ENCODE measurements at regions not wholly inside any gene's neighbourhood (a gene's known extent, or its start where the extent isn't known, plus 50 kb on each side); places are given as distances from the start of the nearest gene placed in this dataset.

DNA sequence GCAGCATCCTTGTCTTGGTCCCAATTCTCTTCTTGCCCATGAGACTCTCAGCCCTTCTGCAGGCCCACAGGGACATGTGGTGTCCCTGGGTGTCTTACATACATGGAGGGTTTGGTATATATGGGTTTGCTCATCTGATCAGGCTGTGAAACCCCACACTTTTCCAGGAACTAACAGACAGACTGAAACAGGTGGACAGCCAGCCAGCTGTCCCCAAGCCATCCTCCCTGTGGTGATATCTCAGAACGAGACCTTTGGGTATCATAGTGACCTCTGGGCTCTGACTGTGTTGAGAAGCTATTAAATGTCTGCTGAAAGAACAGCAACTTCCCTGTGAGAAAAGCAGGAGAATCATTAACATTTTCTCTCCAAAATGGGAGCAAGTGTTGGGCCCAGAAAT lies 115.5 kb upstream of the PAXBP1 start:
- Histone ChIP-seq H3K27me3 (replicated peaks in 1 of 4; ENCODE audit: control insufficient read depth in 3 of 4, extremely low read depth in 1 of 4, insufficient read depth in 3 of 4, low read length in 3 of 4) (no peaks in the 10 kb centered on the region), H2BK120ac (replicated peaks; ENCODE audit: low read depth, low read length) (no peak overlapping the region), H3K4me2 (ENCODE audit: insufficient read depth in 1 of 2, low read depth in 2 of 2, low read length in 2 of 2) (no peak overlapping the region), H3K36me3 (ENCODE audit: control insufficient read depth in 2 of 4, insufficient read depth in 4 of 4, low read length in 3 of 4) (no peaks in the 10 kb centered on the region), H3K56ac (replicated peaks; ENCODE audit: insufficient read length, low read depth, low read length) (no peak overlapping the region), H3K23ac (ENCODE audit: insufficient read length) (no peak overlapping the region), H3K79me1 (ENCODE audit: low read depth, low read length) (no peaks in the 10 kb centered on the region), H2BK12ac (ENCODE audit: low read depth, low read length) (no peak overlapping the region), H3K4me1 (replicated peaks in 1 of 4; ENCODE audit: control insufficient read depth in 3 of 4, insufficient read depth in 4 of 4, low read length in 3 of 4) (no peaks in the 10 kb centered on the region), H2BK20ac (ENCODE audit: low read length) (no peak overlapping the region), H2AK5ac (ENCODE audit: low read depth, low read length) (no peak overlapping the region), H3K27ac (ENCODE audit: low read depth, low read length) (no peak overlapping the region), H3K9ac (replicated peaks in 1 of 4; ENCODE audit: extremely low read depth in 1 of 4, low read depth in 3 of 4, low read length in 3 of 4) (no peak overlapping the region), H4K20me1 (replicated peaks in 1 of 2; ENCODE audit: control insufficient read depth in 1 of 2, insufficient read depth in 2 of 2, low read length in 2 of 2) (no peaks in the 10 kb centered on the region), H3K79me2 (ENCODE audit: control insufficient read depth in 1 of 2, insufficient read depth in 2 of 2, low read length in 2 of 2) (no peaks in the 10 kb centered on the region), H3K9me3 (ENCODE audit: insufficient read depth in 2 of 2, low read depth in 1 of 2, low read length in 1 of 2) (no peaks in the 10 kb centered on the region), H4K8ac (ENCODE audit: extremely low read depth, insufficient read depth, low read length) (no peak overlapping the region), H2BK15ac (ENCODE audit: low read length) (no peak overlapping the region), H3K18ac (ENCODE audit: extremely low read depth, low read length) (no peak overlapping the region), H3K4ac (replicated peaks; ENCODE audit: insufficient read length, low read depth, low read length) (no peak overlapping the region), H3K14ac (ENCODE audit: insufficient read length) (no peak overlapping the region), H3K23me2 (ENCODE audit: low read depth, low read length) (no peaks in the 10 kb centered on the region; the same call in 1 of the 2 replicates), H3K4me3 (ENCODE audit: extremely low read depth in 1 of 4, insufficient read depth in 2 of 4, low read depth in 3 of 4, low read length in 4 of 4) (no peak overlapping the region), H2BK5ac (ENCODE audit: low read depth, low read length) (no peak overlapping the region), H2AFZ (ENCODE audit: low read length) (no peak overlapping the region), H4K91ac (replicated peaks; ENCODE audit: insufficient read length, low read length) (no peak overlapping the region), H4K5ac (ENCODE audit: insufficient read length, low read depth, low read length) (no peak overlapping the region)
- ChIA-PET POLR2A (ENCODE audit: partially characterized antibody) (no interaction called here), CTCF (ENCODE audit: partially characterized antibody) (interaction anchor here (1.4 to 1.7 kb wide), 2 partner anchors 11 to 107 kb away, joined by 3 to 5 read pairs; no protein-coding TSS in a partner anchor)
- no peak for DNase-seq (ENCODE audit: low read depth in 1 of 2, low spot score in 2 of 2)
- no peak for TF ChIP-seq EP300 (IDR thresholded peaks at IDR 0.05; ENCODE audit: borderline replicate concordance in 1 of 2, low read depth in 2 of 2, low read length in 2 of 2)
- TF ChIP-seq, protein P1, sequence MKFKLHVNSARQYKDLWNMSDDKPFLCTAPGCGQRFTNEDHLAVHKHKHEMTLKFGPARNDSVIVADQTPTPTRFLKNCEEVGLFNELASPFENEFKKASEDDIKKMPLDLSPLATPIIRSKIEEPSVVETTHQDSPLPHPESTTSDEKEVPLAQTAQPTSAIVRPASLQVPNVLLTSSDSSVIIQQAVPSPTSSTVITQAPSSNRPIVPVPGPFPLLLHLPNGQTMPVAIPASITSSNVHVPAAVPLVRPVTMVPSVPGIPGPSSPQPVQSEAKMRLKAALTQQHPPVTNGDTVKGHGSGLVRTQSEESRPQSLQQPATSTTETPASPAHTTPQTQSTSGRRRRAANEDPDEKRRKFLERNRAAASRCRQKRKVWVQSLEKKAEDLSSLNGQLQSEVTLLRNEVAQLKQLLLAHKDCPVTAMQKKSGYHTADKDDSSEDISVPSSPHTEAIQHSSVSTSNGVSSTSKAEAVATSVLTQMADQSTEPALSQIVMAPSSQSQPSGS (IDR thresholded peaks at IDR 0.05; ENCODE audit: low read length), result no peak
- no peak for TF ChIP-seq RXRA (IDR thresholded peaks at IDR 0.05; ENCODE audit: insufficient read depth, low read depth, low read length)
- TF ChIP-seq MAFK (IDR thresholded peaks at IDR 0.05; ENCODE audit: low read depth, low read length), result no peak
- TF ChIP-seq TCF12 (IDR thresholded peaks at IDR 0.05; ENCODE audit: low read depth, low read length), result no peak
- no peak for TF ChIP-seq RFX5 (IDR thresholded peaks at IDR 0.05; ENCODE audit: borderline replicate concordance, low read depth, low read length)
- TF ChIP-seq KDM1A (IDR thresholded peaks at IDR 0.05; ENCODE audit: borderline replicate concordance, low read length), result no peak
- no peak for TF ChIP-seq CBX8 (IDR thresholded peaks at IDR 0.05; ENCODE audit: borderline replicate concordance, low read depth, low read length)
- no peak for TF ChIP-seq TAF7 (optimal IDR thresholded peaks at IDR 0.05; ENCODE audit: borderline replicate concordance, low read depth, low read length)
- FAIRE-seq, result no peak
- 83% methylated on average over 1 of the region's 1 CpG; no CpG with 5 or more reads in 1 of the 2 experiments for WGBS, 2 experiments (ENCODE audit: extremely low coverage in 1 of 2, insufficient coverage in 1 of 2, insufficient read length in 1 of 2, insufficient replicate concordance in 2 of 2, low coverage in 1 of 2, low lambda C conversion rate in 2 of 2, missing lambda C conversion rate in 1 of 2)
